ENCODE measurements at regions not wholly inside any gene's neighbourhood (a gene's known extent, or its start where the extent isn't known, plus 50 kb on each side); places are given as distances from the start of the nearest gene placed in this dataset.

DNA sequence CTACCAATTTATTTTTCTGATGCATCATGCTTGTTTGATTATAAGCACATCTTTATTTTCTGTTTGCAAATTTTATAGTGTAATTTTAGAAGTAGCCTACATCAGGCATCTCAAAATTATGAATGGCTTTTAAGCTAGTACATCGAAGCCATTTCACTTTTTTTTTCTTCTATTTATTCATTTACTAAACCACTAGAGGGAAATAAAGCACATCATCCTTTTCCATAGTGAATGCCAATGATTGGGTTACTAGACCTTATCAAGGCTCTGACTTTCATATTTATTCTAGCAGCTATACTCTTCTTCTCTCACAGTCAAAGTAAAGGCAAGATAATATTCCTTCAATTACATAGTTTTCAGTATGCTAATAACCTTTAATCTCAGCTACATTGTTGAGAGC lies 736.4 kb upstream of the LRFN5 start:
- no peak for DNase-seq

DNA sequence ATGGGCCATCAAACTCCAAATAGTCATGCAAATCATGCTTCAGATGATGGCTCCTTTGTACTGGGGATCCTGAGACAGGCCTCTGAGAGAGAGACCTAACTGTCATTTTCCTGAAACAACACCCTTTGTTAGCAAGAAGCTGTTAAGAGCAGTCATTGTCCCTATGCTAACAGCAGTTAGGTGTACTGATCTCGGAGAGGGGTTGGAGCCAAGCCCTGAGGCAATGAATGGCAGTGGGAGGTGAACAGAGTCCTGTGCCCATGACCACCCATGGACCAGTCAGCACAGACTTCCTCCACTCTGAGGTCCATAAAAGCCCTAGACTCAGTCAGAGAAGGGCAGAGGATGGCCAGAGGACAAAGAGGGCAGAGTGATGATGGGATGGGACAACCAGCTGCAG lies 747.6 kb upstream of the LRFN5 start:
- no peak for DNase-seq

DNA sequence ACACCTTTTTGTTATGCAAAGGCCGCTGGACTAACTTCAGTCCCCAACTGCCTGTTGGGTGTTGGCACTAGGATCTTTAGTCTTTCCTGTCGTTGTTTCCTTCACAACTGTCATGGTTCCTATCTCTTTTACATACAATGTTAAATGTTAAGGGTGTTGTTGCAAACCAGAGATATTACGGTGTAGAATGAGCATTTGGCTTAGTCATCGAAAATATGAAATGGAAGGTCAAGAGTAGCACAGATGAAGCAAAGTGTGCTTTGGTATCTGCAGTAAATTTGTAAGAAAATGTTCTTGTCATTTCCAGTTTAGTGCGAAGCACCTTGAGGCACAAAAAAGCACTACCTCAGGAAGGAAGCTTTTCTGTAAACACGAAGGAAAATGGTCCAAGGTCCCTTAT lies 751.3 kb upstream of the LRFN5 start:
- DNase-seq = no peak

DNA sequence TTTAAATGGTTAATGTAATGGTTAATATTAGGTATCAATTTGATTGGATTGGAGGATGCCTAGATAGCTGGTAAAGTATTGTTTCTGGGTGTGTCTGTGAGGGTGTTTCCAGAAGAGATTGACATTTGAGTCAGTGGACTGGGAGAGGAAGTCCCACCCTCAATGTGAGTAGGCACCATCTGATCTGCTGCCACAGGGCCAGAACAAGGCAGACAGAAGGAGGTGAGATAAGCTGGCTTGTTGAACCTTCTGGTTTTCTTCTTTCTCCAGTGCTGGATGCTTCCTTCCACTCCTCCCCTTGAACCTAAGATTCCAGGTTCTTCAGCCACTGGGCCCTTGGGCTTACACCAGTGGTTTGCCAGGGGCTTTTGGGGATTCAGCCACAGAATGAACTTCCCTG lies 756.5 kb upstream of the LRFN5 start:
- DNase-seq = no peak

DNA sequence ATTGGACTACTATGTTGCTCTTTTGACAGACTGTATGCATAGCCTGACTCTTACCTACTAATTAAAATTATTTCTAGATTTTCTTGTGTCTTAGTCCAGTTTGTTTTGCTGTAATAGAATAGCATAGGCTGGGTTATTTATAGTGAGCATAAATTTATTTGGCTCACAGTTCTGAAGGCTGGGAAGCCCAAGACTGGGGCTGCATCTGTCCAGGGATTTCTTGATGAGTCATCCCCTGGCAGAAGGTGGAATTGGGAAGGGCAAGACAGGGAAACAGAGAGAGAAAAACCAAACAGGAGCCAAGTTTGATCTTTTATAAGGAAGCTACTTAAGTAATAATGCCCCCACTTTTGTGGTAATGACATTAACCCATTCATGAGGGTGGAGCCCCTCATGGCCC lies 759.2 kb upstream of the LRFN5 start:
- DNase-seq = no peak

DNA sequence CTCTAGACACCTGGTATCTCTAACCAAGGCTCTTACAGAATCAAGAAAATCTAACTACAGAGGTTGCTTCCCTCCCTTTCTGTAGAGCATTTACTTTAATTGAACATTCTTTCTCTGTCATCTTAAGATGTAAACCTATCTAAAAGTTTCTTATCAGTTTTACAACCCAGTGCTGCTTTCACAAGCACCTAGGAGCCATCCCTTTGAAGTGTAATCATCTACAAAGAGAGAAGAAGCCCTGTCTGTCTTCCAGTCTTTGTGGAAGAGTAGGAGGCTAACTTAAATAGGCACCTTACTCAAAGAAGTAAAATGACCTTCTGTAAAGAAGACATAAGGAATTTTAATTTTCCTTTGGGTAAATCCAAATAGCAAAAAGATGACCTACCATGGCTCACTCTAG lies 763.9 kb upstream of the LRFN5 start:
- DNase-seq = no peak

DNA sequence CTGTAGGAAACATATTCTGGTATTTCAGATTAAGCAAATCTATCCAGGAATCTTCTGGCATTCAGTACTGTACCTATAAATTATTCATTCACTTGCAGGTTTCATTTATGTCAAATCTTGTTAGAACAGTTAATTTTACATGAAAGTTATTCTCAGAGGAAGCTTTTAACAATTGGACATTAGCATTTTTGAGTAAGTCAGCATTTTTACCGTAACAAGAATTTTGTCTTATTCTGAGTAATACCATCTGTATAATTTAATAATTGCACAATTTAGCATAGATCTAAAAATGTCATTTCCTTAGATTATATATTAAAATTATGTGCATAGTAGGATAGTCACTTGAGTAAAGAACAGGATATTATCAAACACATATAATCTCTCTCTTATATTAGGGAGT lies 764.8 kb upstream of the LRFN5 start:
- DNase-seq = no peak

DNA sequence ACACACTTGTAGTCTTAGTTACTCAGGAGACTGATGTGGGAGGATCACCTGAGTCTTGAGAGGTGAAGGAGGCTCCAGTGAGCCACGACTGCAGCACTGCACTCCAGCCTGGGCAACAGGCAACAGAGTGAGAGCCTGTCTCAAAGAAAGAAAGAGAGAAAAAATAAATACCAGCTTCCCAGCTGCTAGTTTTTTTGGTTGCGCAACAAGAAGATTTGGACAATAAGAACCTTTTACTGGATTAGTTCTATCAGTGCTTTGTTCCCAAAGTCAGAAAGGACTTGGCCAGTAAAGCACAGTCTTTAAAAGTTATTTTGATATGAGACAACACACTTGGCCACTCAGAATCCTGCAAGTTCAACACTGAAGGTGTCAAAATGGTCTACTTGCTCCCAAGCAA lies 768.1 kb upstream of the LRFN5 start:
- DNase-seq = no peak

DNA sequence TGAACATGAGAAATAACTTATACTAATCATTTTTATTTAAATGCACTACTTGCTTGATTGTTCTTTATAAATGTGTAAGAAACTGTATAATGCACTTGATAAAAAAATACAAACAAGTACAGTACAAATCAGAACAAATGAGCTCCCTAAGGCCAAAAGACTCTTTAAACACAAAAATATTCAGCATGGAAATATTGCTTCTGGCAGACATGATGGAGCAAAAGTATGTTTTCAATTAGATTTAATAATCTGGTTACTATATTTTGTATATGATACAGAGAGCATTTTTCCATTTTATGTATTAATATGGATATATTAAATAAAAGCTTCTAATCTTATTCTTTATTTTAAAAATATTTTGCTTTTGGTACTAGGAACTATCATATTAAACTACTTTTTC lies 800.2 kb upstream of the LRFN5 start:
- no peak for DNase-seq

DNA sequence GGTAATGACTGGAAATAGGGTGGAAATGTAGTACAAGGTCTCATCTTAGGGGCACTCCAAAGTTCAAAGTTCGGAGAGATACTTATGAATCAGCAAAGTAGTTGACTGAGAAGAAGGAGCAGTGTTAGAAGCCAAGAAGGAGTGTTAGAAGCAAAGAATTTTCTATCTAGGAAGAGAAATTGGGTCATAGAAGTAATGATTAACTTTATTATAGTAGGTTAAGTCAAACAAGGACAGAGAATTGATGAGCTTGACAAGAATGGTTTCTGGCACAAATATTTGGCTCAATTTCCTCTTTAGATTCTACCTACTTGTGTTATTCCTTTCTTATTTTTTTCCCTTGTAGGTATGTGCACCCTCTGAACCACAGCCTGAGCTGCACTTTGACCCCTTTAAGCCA lies 810.5 kb upstream of the LRFN5 start:
- DNase-seq = no peak

DNA sequence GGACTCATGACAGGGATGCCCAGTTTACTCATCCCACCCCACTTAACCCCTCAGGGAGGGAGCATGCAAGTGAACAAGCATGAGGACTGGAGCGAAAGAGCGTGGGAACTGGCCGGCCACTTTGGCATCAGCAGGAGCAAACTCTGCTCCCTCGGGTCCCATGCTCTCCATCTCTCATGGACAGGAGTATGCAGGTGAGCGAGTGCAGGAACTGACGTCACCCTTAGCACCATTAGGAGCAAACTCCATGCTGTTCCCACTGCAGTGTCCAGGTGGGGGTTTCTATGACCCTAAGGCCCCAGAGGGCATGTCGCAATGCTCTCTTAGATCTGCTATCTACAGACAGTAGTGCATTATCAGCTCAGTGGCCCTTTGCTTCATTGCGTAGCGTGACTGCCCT lies 821.8 kb upstream of the LRFN5 start:
- no peak for DNase-seq

DNA sequence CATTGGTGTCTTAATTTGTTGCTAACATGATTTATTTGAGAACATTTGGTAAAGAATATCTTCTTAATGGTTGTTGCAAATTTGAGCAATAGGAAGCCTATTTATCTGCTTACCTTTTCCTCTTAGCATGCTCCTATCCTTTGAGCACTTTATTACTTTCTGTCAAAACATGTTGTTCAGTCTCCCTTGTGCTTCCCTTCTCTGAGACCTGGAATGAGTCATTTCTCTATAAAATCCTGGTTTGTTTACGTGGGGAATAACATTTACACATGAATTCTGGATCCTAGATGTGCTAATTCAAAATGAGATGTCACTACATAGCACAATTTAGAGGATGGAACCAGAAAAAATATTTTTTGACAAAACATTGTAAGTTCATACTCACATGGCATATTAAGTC lies 844.0 kb upstream of the LRFN5 start:
- no peak for DNase-seq

DNA sequence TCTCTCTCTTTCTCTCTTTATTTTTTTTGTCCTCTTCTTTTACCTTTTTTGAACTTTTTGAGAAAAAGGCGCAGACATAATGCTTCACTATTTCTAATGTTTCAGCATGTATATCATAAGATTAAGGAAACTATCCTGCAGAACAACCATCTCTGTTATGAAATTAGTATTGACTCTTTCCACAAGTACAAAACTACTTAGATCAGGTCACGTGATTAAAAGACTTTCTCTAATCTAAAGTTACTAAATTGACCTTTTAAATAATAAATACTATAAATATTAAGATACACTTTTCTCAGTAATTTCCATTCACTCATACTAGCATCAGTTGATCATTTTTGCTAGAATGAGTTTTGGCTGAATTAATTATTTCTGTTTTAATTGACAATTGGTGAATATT lies 844.5 kb upstream of the LRFN5 start:
- no peak for DNase-seq

DNA sequence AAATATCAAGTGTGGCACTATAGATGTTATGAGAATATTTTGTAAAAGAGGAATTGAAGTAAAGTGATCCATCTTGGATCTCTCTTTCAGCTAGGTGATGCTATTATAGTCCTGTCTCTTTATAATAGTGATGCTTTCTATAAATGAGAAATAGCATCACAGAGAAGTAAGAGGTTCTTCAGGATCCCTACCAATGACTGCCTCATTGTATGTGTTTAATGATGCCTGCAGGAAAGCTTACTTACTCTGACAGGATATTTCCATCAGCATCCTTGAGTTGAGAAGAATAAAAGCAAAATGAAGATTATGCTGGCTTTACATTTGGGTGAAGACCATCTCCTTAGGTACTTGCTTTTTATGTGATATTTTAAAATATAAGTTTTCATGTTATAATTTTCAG lies 846.0 kb upstream of the LRFN5 start:
- DNase-seq = no peak

DNA sequence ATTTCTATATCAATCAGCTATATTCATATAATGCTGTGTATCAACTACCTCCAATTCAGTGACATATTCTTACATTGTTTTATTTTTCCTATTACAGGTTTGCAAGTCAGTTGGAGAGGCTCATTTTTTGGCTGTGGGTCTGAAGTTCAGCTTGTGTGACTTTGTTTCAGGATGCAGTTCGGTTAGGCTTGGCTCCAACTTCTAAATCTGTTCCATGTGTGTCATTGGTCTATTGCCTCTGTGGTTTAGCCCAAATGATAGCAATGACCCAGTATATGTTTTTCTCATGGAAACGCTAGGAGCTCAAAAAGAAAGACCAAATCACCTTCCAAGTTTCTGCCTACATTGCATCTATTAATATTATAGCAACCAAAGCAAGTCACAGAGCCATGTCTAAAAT lies 848.6 kb upstream of the LRFN5 start:
- DNase-seq = no peak

DNA sequence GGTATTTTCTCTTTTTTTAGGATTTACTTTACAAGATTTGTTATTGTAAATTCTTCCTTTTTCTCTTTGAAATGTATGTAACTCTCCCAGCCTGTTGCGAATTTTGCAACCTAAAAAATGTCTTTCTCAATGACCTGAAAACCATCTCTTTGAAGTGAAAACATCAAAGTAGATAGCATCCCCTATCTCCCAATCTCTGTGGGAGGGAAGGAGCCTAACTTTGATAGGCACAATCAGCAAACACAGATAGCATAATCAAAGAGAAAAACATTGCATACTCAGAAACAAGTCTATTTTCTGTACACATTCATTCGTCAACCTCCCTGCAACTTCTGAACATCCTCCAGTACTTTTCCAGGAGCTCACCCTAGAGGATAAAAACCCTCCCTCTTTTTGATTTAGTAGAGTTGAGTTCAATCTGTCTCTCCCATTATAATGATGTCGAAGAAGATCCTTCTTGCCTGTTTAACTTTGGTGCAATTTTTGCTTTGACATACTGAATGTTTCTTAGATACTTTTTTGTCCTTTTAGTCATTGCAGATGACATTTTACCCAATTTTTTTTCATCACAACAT lies 849.2 kb upstream of the LRFN5 start:
- no peak for DNase-seq

DNA sequence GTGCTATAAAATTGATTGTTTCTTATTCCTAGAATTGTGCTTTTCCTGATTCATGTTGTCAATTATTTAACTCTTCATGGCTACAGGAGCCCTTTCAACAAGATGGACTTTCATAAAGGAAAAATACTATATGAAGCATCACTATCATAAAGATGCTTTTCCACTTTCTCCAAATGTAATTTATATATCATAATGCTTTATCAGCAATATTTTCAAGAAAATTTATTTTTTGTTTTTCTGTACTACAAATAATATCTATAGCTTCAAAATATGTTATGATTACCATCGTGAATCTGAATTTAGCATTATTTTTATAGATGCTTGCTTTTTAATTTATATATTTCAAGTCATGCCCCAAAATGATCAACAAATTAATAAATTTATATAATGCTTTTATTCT lies 873.5 kb upstream of the LRFN5 start:
- no peak for DNase-seq

DNA sequence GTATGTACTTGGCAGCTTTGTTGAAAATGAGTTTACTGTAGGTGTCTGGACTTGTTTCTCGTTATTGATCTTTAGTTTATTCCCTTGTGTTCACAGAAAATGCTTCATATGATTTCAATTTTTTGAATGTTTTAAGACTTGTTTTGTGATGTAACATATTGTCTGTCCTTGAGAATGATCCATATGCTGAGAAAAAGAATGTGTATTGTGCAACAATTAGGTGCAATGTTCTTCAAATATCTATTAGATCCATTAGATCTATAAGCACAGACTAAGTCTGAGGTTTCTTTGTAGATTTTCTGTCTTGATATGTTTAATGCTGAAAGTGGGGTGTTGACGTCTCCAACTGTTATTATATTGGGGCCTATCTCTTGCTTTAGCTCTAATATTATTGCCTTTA lies 879.6 kb upstream of the LRFN5 start:
- no peak for DNase-seq

DNA sequence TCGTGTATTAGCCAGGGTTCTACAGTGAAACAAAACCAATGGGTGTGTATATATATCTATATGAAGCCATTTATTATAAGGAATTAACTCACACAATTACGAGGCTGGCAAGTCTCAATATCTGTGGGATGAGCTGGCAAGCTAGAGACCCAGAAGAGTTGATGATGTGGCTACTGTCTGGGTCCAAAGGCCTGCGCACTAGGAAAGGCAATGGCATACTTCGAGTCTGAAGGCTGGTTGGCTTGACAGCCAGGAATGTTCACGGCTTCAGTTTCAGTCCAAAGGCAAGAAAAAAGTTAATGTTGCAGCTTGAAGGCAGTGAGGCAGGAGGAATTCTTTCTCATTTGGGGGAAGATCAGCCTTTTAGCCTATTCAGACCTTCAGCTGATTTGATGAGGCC lies 893.3 kb upstream of the LRFN5 start:
- no peak for DNase-seq

DNA sequence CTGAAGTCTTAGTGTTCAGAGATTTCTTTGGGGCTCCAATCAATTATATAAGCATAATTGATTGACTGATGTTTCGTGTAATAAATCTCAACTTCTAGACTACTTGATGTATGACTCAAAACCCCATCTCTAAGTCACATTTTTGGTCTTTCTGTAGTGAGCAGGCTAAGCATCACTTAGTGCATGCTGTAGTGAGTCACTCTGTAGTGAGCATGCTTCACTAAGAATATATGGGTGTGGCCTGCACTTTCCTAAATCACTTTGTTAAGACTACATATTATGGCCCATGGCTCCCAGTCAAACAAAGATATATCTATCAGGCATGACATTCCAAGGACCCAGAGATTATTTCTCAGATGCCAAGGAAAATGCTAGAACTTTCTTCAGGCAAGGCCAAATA lies 909.4 kb upstream of the LRFN5 start:
- DNase-seq = no peak

DNA sequence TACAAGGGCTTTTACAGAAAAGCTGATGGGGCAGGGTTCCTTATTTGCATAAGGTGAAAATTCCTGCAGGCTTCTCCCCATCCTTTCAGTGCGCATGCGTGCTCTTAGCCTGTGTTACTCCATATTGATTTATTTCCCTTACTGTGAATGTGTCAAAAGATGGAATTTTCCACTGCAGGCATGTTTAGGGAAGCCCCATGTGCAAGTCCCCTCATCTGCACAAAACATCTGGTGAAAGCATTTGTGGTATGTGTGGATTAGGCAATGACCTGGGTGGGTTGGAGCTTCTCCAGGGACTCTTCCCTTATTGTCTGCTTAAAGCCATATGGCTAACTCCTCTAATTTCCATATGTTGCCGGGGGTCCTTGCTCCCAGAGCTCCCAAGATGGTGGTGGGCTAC lies 912.7 kb upstream of the LRFN5 start:
- no peak for DNase-seq

DNA sequence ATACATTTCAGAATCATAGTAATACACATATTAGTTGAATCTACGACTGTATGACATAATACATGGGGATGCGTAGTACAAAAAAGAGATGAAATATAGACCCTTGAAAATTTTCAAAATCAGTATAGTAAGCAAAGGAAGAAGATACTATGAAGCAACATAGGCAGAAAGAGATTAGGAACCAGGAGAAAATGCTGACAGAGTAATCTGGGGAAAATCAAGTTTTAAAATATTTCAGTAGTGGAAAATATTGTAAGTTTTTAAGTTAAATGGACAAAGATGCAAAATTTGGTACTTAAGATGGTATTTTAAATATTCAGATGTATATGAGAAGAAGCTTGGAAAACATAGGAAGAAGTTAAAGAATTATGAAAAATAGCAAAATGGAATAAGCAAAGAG lies 915.6 kb upstream of the LRFN5 start:
- DNase-seq = no peak

DNA sequence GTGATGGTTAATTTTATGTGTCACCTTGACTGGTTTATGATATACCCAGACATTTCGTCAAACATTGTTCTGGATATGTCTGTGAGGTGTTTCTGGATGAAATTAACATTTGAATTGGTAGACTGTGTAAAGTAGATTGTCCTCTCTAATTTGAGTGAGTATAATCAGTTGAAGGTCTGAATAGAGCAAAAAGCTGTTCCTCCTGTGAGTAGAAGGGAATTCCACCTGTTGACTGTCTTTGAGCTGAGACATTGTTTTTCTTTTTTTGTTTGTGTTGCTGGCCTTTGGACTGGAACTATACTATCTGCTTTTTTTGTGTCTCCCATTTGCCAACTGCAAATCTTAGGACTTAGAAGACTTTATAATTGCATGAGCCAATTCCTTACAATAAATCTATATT lies 920.9 kb upstream of the LRFN5 start:
- no peak for DNase-seq

DNA sequence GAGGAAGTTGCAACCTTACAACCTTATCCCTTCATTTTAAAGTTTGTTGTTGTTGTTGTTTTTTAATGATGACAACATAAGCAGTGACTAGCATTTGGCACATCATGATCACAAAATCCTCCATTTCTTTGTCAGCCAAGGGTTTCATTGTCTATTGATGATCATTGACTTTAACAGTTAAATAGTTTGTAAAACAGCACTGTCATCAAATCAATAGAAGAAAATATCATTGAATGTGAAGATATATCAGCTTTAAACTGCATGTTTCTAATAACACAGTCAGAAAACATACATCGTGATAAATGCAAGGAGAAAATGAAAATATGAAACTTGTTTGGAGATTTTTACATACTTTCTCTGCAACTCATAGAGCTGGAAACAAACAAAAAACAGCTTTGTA lies 922.3 kb upstream of the LRFN5 start:
- no peak for DNase-seq

DNA sequence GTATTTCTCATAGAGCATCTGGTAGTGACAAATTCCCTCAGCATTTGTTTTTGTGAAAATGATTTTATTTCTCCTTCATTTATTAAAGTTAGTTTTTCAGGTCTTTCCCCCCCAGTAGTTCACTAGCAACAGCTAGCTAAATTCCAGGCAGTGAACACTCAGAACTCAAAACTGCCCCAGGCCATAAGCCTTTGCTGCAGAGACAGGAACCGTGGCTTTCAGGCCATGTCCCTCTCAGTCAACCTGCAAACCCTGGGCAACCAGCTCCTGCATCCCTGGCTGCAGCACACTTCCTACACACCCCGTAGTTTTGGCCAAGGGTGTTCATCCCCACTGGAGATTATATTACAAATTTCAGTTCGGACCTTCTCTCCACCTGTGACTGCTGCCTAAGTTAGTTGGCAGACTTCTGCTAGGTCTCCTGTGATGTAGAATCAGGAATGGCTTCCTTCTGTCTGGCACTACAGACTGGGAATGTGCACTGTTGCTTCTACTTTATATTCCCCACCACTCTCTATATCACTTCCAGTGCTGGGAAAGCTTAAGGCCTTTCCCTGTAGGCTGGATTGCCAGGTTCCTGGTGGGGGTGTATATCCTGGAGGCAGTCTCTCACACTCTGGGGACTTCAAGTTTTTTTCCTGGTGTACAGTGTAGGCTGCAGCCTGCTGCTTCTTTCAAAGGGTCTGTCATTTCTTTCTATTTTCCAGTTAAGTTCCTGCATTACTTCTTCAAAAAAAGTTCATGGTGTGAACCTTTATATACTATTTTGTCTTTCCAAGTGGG lies 924.4 kb upstream of the LRFN5 start:
- DNase-seq = no peak

Measured in activated CD4-positive, alpha-beta T cell treated with anti-CD3 and anti-CD28 coated beads, Interleukin-10, Interleukin-2, amounts not matched to agents 100 ng/mL and 50 ng/mL, durations not matched to agents 16 hours and 8 hours (primary cell).